GM21529 (cell line): ENCODE measurements at regions not wholly inside any gene's neighbourhood (a gene's known extent, or its start where the extent isn't known, plus 50 kb on each side); places are given as distances from the start of the nearest gene placed in this dataset.

Experiments
- ATAC-seq: cut with Tn5 transposase; IDR thresholded peaks from one replicate; pipeline ENCODE4 v1.9.1; 2021; ENCODE audit not compliant: unreplicated experiment

- no peak for ATAC-seq
Observed at GRCh38 chr10:3229815-3230214, 57.2 kb upstream of the PITRM1 start.

- ATAC-seq, result no peak
Observed at GRCh38 chr10:3228629-3228945, 56.0 kb upstream of the PITRM1 start.

DNA sequence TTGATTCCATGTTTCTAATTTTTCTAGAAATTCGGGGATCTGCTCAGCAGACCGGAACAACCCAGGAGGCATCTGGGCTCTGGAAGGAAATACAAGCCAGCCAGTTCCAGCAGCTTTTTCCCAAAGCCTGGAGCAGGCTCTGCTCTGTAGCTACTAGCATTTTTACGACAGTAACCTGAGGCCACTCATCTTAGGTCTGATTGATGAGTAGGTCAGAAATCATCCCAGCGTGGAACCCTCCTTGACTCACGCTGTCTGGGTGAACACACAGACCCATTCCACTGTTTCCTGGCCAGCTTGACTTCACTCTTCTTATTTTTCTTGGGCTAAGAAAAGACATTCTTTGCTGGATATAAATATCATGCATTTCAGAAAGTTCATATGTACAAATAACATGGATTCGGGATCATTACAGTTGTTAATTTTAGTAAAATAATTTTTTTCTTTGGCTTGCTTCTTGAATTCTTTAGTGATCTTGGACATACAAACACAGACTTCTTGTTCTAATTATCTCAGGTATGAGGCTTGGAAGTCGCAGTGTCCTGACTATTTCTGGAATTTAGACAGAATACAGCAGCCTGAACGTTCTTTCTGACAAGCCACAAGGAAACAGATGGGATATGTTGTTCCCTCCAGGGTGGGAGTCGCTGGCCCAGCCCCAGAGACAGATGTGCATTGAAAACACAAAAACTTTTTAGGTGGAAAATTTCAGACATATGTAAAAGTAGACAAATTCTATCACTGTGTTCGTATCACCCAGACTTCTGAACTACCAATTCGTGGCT is 54.6 kb upstream of the PITRM1 start:
- ATAC-seq, result no peak

GRCh38 chr10:3225561-3225960 is 53.0 kb upstream of the PITRM1 start:
- no peak for ATAC-seq

GRCh38 chr10:3224241-3224640 is 51.7 kb upstream of the PITRM1 start:
- no peak for ATAC-seq

GRCh38 chr10:3222626-3223025 is 50.0 kb upstream of the PITRM1 start:
- no peak for ATAC-seq
